MM.1S (cell line): ENCODE measurements at regions not wholly inside any gene's neighbourhood (a gene's known extent, or its start where the extent isn't known, plus 50 kb on each side); places are given as distances from the start of the nearest gene placed in this dataset.

ENCODE experiments used
- DNase-seq: peaks from one replicate; pipeline ENCODE4 v3.0.0-alpha.2; 2015
- H2AFZ ChIP-seq: fragments of 300-600 bp; sonication (generic); 2 replicates; pipeline ENCODE4 v1.6.0; 2016; ENCODE audit warnings: antibody characterized with exemption, low read length
- H3F3A ChIP-seq: fragments of 300-600 bp; sonication (generic); 2 replicates; pipeline ENCODE4 v1.6.1; 2016; ENCODE audit warnings: mild to moderate bottlenecking, antibody characterized with exemption, low read length, moderate library complexity, mixed read lengths; ENCODE audit not compliant: insufficient read depth
- H3K27ac ChIP-seq: fragments of 300-600 bp; sonication (generic); 2 replicates; pipeline ENCODE4 v1.5.1; 2016; ENCODE audit warnings: mild to moderate bottlenecking, low read length
- H3K27me3 ChIP-seq: fragments of 300-600 bp; sonication (generic); replicated peaks from 2 replicates; pipeline ENCODE4 v1.6.0; 2016; ENCODE audit warnings: low read length; ENCODE audit not compliant: insufficient read depth
- H3K36me3 ChIP-seq: fragments of 300-600 bp; sonication (generic); replicated peaks from 2 replicates; pipeline ENCODE4 v1.6.1; 2016; ENCODE audit warnings: mild to moderate bottlenecking, low read length, mixed read lengths; ENCODE audit not compliant: insufficient read depth
- H3K4me1 ChIP-seq: fragments of 300-600 bp; sonication (generic); 2 replicates; pipeline ENCODE4 v1.6.1; 2016; ENCODE audit warnings: low read length, mixed read lengths
- H3K4me2 ChIP-seq: fragments of 300-600 bp; sonication (generic); 2 replicates; pipeline ENCODE4 v1.6.0; 2016; ENCODE audit warnings: low read depth, low read length
- H3K4me3 ChIP-seq: fragments of 300-600 bp; sonication (generic); 2 replicates; pipeline ENCODE4 v1.5.1; 2016; ENCODE audit warnings: low read length, mixed read lengths
- H3K79me2 ChIP-seq: fragments of 300-600 bp; sonication (generic); 2 replicates; pipeline ENCODE4 v1.6.1; 2016; ENCODE audit warnings: mixed run types, low read length, mixed read lengths
- H3K9ac ChIP-seq: fragments of 300-600 bp; sonication (generic); 2 replicates; pipeline ENCODE4 v1.6.1; 2016; ENCODE audit warnings: low read length, mixed read lengths
- H3K9me2 ChIP-seq: fragments of 300-600 bp; sonication (generic); replicated peaks from 2 replicates; pipeline ENCODE4 v1.6.1; 2016; ENCODE audit warnings: mild to moderate bottlenecking, low read length, mixed read lengths; ENCODE audit not compliant: insufficient read depth
- H3K9me3 ChIP-seq: fragments of 300-600 bp; sonication (generic); replicated peaks from 2 replicates; pipeline ENCODE4 v1.6.1; 2016; ENCODE audit warnings: mild to moderate bottlenecking, low read length, mixed read lengths; ENCODE audit not compliant: insufficient read depth
- H4K20me1 ChIP-seq: fragments of 300-600 bp; sonication (generic); 2 replicates; pipeline ENCODE4 v1.6.1; 2016; ENCODE audit warnings: mild to moderate bottlenecking, low read length, moderate library complexity, mixed read lengths; ENCODE audit not compliant: insufficient read depth
- CTCF ChIP-seq: fragments of 300-600 bp; sonication (generic); IDR thresholded peaks from 2 replicates; pipeline ENCODE4 v1.5.1; 2016; ENCODE audit warnings: antibody characterized with exemption, low read length, mixed read lengths
- EZH2 ChIP-seq: fragments of 300-600 bp; sonication (generic); optimal IDR thresholded peaks from 2 replicates; pipeline ENCODE3; 2017; ENCODE audit warnings: low read depth, mild to moderate bottlenecking, antibody characterized with exemption, low read length, mixed read lengths
- EZH2phosphoT487 ChIP-seq: fragments of 300-600 bp; sonication (generic); IDR thresholded peaks from 2 replicates; pipeline ENCODE4 v1.6.1; 2018; ENCODE audit warnings: antibody characterized with exemption, low read length

- Histone ChIP-seq H3K79me2 (no peaks in the 10 kb centered on the region), H3K36me3 (no peaks in the 10 kb centered on the region), H4K20me1 (no peaks in the 10 kb centered on the region), H3K4me2 (no peak overlapping the region), H3K4me1 (no peaks in the 10 kb centered on the region), H3K9ac (no peak overlapping the region), H3K4me3 (no peak overlapping the region), H3K27ac (no peak overlapping the region), H3K9me3 (no peaks in the 10 kb centered on the region), H3F3A (no peaks in the 10 kb centered on the region), H2AFZ (no peak overlapping the region), H3K9me2 (no peaks in the 10 kb centered on the region), H3K27me3 (no peaks in the 10 kb centered on the region)
- TF ChIP-seq EZH2phosphoT487 (no peak), CTCF (no peak), EZH2 (no peak)
- DNase-seq, result no peak
Measured at GRCh38 chr10:128863823-128864405, 603.1 kb upstream of the MGMT start.

- TF ChIP-seq EZH2, result no peak
- TF ChIP-seq CTCF, result no peak
- no peak for TF ChIP-seq EZH2phosphoT487
- Histone ChIP-seq H3F3A (no peaks in the 10 kb centered on the region), H3K4me1 (no peaks in the 10 kb centered on the region), H3K9me2 (no peaks in the 10 kb centered on the region), H3K9ac (no peak overlapping the region), H3K79me2 (no peaks in the 10 kb centered on the region), H2AFZ (no peak overlapping the region), H3K9me3 (no peaks in the 10 kb centered on the region), H3K27me3 (no peaks in the 10 kb centered on the region), H3K36me3 (no peaks in the 10 kb centered on the region), H3K27ac (no peak overlapping the region), H4K20me1 (no peaks in the 10 kb centered on the region), H3K4me2 (no peak overlapping the region), H3K4me3 (no peak overlapping the region)
- DNase-seq, result no peak
Measured at GRCh38 chr10:128864554-128865295, 602.3 kb upstream of the MGMT start.

- H3K79me2 ChIP-seq, result no peaks in the 10 kb centered on the region
Measured at GRCh38 chr10:128865436-128866195, 601.4 kb upstream of the MGMT start.

More at GRCh38 chr10:128865436-128866195, 601.4 kb upstream of the MGMT start:
- TF ChIP-seq EZH2 (no peak), EZH2phosphoT487 (no peak), CTCF (no peak)
- Histone ChIP-seq H2AFZ (no peak overlapping the region), H3F3A (no peaks in the 10 kb centered on the region), H3K9me3 (no peaks in the 10 kb centered on the region), H3K27me3 (no peaks in the 10 kb centered on the region), H4K20me1 (no peaks in the 10 kb centered on the region), H3K4me3 (no peak overlapping the region), H3K9me2 (no peaks in the 10 kb centered on the region), H3K4me1 (no peaks in the 10 kb centered on the region), H3K36me3 (no peaks in the 10 kb centered on the region), H3K4me2 (no peak overlapping the region), H3K27ac (no peak overlapping the region), H3K9ac (no peak overlapping the region)
- DNase-seq, result no peak
